Left lung (tissue), 4 donors: ENCODE measurements at regions not wholly inside any gene's neighbourhood (a gene's known extent, or its start where the extent isn't known, plus 50 kb on each side); places are given as distances from the start of the nearest gene placed in this dataset.

Source experiments
- ATAC-seq: fragments of 200-7000 bp; cut with Tn5 transposase; one replicate; pipeline ENCODE4 v1.9.1; 2020; ENCODE audit warnings: moderate library complexity
- DNase-seq, 4 donors: peaks; one replicate each; pipeline ENCODE4 v3.0.0-alpha.2; 2013 to 2020
- H3K27ac ChIP-seq, 2 donors: fragments of 200-600 bp; sonication (generic) in 1 of 2; one replicate each; pipeline versions ENCODE4 v1.5.0 to v1.8.0; 2020 to 2021
- H3K27me3 ChIP-seq, 2 donors: fragments of 200-600 bp; sonication (generic) in 1 of 2; one replicate each; pipeline versions ENCODE4 v1.5.0 to v1.8.0; 2020 to 2021
- H3K36me3 ChIP-seq, 2 donors: fragments of 200-600 bp; sonication (generic) in 1 of 2; one replicate each; pipeline versions ENCODE4 v1.5.0 to v1.8.0; 2020 to 2021
- H3K4me1 ChIP-seq, 2 donors: fragments of 200-600 bp; one replicate each; pipeline ENCODE4 v1.8.0; 2021
- H3K4me3 ChIP-seq, 2 donors: fragments of 200-600 bp; sonication (generic) in 1 of 2; one replicate each; pipeline versions ENCODE4 v1.5.0 to v1.8.0; 2020 to 2021; ENCODE audit warnings: mild to moderate bottlenecking in 1 of 2
- H3K9me3 ChIP-seq, 2 donors: fragments of 200-600 bp; sonication (generic) in 1 of 2; one replicate each; pipeline versions ENCODE4 v1.5.0 to v1.8.0; 2020 to 2021
- CTCF ChIP-seq, 2 donors: fragments of 200-600 bp; sonication (generic) in 1 of 2; IDR thresholded peaks; one replicate each; pipeline versions ENCODE4 v1.5.0 to v1.8.0; 2021; ENCODE audit warnings: antibody characterized with exemption in 2 of 2
- intact Hi-C, 2 donors: fragments of 100-400 bp; cut with DNase I; formaldehyde crosslinking; loops; one replicate each; pipeline versions ENCODE4 v1.11.2 to v1.14.2; 2022
- donor health status: DM: no; HTN: yes; CAD: no.
- donor health status: DM: no; HTN: no; CAD: no.

- no peak for ATAC-seq
- H3K36me3 ChIP-seq, result no peaks in the 10 kb centered on the region
- no peaks in the 10 kb centered on the region for H3K27me3 ChIP-seq
- no peak for TF ChIP-seq CTCF (IDR thresholded peaks at IDR 0.05)
- H3K4me1 ChIP-seq, result no peaks in the 10 kb centered on the region
- DNase-seq, result no peak
- H3K4me3 ChIP-seq, result no peak overlapping the region
- no peak overlapping the region for H3K27ac ChIP-seq
- intact Hi-C loops, result no loop called here
- no peaks in the 10 kb centered on the region for H3K9me3 ChIP-seq
These were observed 67.3 kb upstream of the TNP1 start for GRCh38 chr2:216927163-216927562.

- intact Hi-C loops, result no loop called here
- Histone ChIP-seq H3K36me3 (no peaks in the 10 kb centered on the region), H3K27me3 (no peaks in the 10 kb centered on the region), H3K27ac (no peak overlapping the region), H3K9me3 (no peaks in the 10 kb centered on the region), H3K4me3 (no peak overlapping the region), H3K4me1 (no peaks in the 10 kb centered on the region)
- ATAC-seq, result no peak
- no peak for TF ChIP-seq CTCF (IDR thresholded peaks at IDR 0.05)
- no peak for DNase-seq
These were observed 65.9 kb upstream of the TNP1 start for GRCh38 chr2:216925636-216926366.

GRCh38 chr2:216925006-216925405, 65.1 kb upstream of the TNP1 start:
- no peak for TF ChIP-seq CTCF (IDR thresholded peaks at IDR 0.05)
- no peak overlapping the region for H3K27ac ChIP-seq
- H3K9me3 ChIP-seq, result no peaks in the 10 kb centered on the region
- intact Hi-C loops, result no loop called here
- no peaks in the 10 kb centered on the region for H3K4me1 ChIP-seq
- H3K4me3 ChIP-seq, result no peak overlapping the region
- no peak for DNase-seq
- ATAC-seq, result no peak
- no peaks in the 10 kb centered on the region for H3K27me3 ChIP-seq
- no peaks in the 10 kb centered on the region for H3K36me3 ChIP-seq

GRCh38 chr2:216923706-216924105, 63.8 kb upstream of the TNP1 start:
- no peak for TF ChIP-seq CTCF (IDR thresholded peaks at IDR 0.05)
- no peak overlapping the region for H3K4me3 ChIP-seq
- no peaks in the 10 kb centered on the region for H3K9me3 ChIP-seq
- intact Hi-C loops, result no loop called here
- no peaks in the 10 kb centered on the region for H3K27me3 ChIP-seq
- no peaks in the 10 kb centered on the region for H3K36me3 ChIP-seq
- no peak for DNase-seq
- H3K4me1 ChIP-seq, result no peaks in the 10 kb centered on the region
- H3K27ac ChIP-seq, result no peak overlapping the region
- no peak for ATAC-seq

GRCh38 chr2:216922175-216922780, 62.4 kb upstream of the TNP1 start:
- Histone ChIP-seq H3K27ac (no peak overlapping the region), H3K4me3 (no peak overlapping the region), H3K27me3 (no peaks in the 10 kb centered on the region), H3K4me1 (no peaks in the 10 kb centered on the region), H3K36me3 (no peaks in the 10 kb centered on the region), H3K9me3 (no peaks in the 10 kb centered on the region)
- no peak for DNase-seq
- no peak for ATAC-seq
- TF ChIP-seq CTCF (IDR thresholded peaks at IDR 0.05), result no peak
- intact Hi-C loops, result no loop called here
